Tibial artery (tissue), 4 donors: ENCODE measurements at regions not wholly inside any gene's neighbourhood (a gene's known extent, or its start where the extent isn't known, plus 50 kb on each side); places are given as distances from the start of the nearest gene placed in this dataset.

Experiments used
- DNase-seq, 2 donors: peaks; one replicate each; pipeline ENCODE4 v3.0.0-alpha.2; 2019
- H3K27ac ChIP-seq, 2 donors: fragments of 200-600 bp; sonication (generic) in 1 of 2; 1 replicate in 1 of 2; 2 replicates in 1 of 2; pipeline ENCODE4 v1.5.1; 2018 to 2019; ENCODE audit warnings: mild to moderate bottlenecking in 1 of 2
- H3K27me3 ChIP-seq, 2 donors: fragments of 200-600 bp; sonication (generic) in 1 of 2; one replicate each; pipeline versions ENCODE4 v1.5.1 to v1.6.0; 2016 to 2019
- H3K36me3 ChIP-seq, 3 donors: fragments of 200-600 bp; sonication (generic) in 2 of 3; one replicate each; pipeline ENCODE4 v1.5.1; 2016 to 2019; ENCODE audit warnings: mild to moderate bottlenecking in 2 of 3
- H3K4me1 ChIP-seq, 4 donors: fragments of 200-600 bp; sonication (generic) in 2 of 4; 1 replicate in 3 of 4; 2 replicates in 1 of 4; pipeline ENCODE4 v1.5.1; 2016 to 2019
- H3K4me3 ChIP-seq, 2 donors: fragments of 200-600 bp; sonication (generic) in 1 of 2; 1 replicate in 1 of 2; 2 replicates in 1 of 2; pipeline ENCODE4 v1.5.1; 2018 to 2019; ENCODE audit warnings: mild to moderate bottlenecking in 2 of 2
- H3K9me3 ChIP-seq, 3 donors: fragments of 200-600 bp; sonication (generic) in 1 of 3; one replicate each; pipeline ENCODE4 v1.5.1; 2016 to 2019
- CTCF ChIP-seq, 2 experiments: fragments of 200-600 bp in 1 of 2; fragments of 450-650 bp in 1 of 2; IDR thresholded peaks; one replicate each; pipeline ENCODE4 v1.5.1; 2017 to 2019; ENCODE audit warnings: antibody characterized with exemption in 2 of 2, mild to moderate bottlenecking in 1 of 2, moderate library complexity in 1 of 2
- intact Hi-C: fragments of 100-400 bp; cut with DNase I; formaldehyde crosslinking; loops from one replicate; pipeline ENCODE4 v1.15.0; 2023; ENCODE audit warnings: low total_unique reads

GRCh38 chr1:157284451-157284850 lies 146.3 kb upstream of the ETV3 start:
- intact Hi-C loops = no loop called here
- DNase-seq = no peak
- no peaks in the 10 kb centered on the region for H3K9me3 ChIP-seq
- H3K4me3 ChIP-seq = no peak overlapping the region
- no peaks in the 10 kb centered on the region for H3K4me1 ChIP-seq
- H3K27me3 ChIP-seq = no peaks in the 10 kb centered on the region
- no peak for TF ChIP-seq CTCF (IDR thresholded peaks at IDR 0.05)
- H3K27ac ChIP-seq = no peak overlapping the region
- no peaks in the 10 kb centered on the region for H3K36me3 ChIP-seq

GRCh38 chr1:157279802-157280140 lies 141.6 kb upstream of the ETV3 start:
- no peaks in the 10 kb centered on the region for H3K36me3 ChIP-seq
- intact Hi-C loops = no loop called here
- no peaks in the 10 kb centered on the region for H3K4me1 ChIP-seq
- TF ChIP-seq CTCF (IDR thresholded peaks at IDR 0.05) = no peak
- H3K27me3 ChIP-seq = peaks cover 0 to 10% of the 10 kb centered on the region in 2 donors
- DNase-seq = no peak
- H3K4me3 ChIP-seq = no peak overlapping the region
- no peak overlapping the region for H3K27ac ChIP-seq
- H3K9me3 ChIP-seq = no peaks in the 10 kb centered on the region

- Histone ChIP-seq H3K27me3 (peaks cover 0 to 10% of the 10 kb centered on the region in 2 donors), H3K27ac (no peak overlapping the region), H3K36me3 (no peaks in the 10 kb centered on the region), H3K9me3 (no peaks in the 10 kb centered on the region), H3K4me3 (no peak overlapping the region), H3K4me1 (no peaks in the 10 kb centered on the region)
- no peak for DNase-seq
- intact Hi-C loops = no loop called here
- no peak for TF ChIP-seq CTCF (IDR thresholded peaks at IDR 0.05)
These were observed 141.1 kb upstream of the ETV3 start for GRCh38 chr1:157279138-157279801.

GRCh38 chr1:157278383-157279137 lies 140.4 kb upstream of the ETV3 start:
- no peaks in the 10 kb centered on the region for H3K4me1 ChIP-seq
- H3K4me3 ChIP-seq = no peak overlapping the region
- no peaks in the 10 kb centered on the region for H3K36me3 ChIP-seq
- DNase-seq = no peak
- no peak for TF ChIP-seq CTCF (IDR thresholded peaks at IDR 0.05)
- no peak overlapping the region for H3K27ac ChIP-seq
- intact Hi-C loops = no loop called here
- H3K27me3 ChIP-seq = peaks cover 0 to 10% of the 10 kb centered on the region in 2 donors
- no peaks in the 10 kb centered on the region for H3K9me3 ChIP-seq

- no peaks in the 10 kb centered on the region for H3K36me3 ChIP-seq
- H3K27ac ChIP-seq = no peak overlapping the region
- H3K27me3 ChIP-seq = peaks cover 0 to 10% of the 10 kb centered on the region in 2 donors
- H3K4me3 ChIP-seq = no peak overlapping the region
- no peaks in the 10 kb centered on the region for H3K9me3 ChIP-seq
- intact Hi-C loops = no loop called here
- no peaks in the 10 kb centered on the region for H3K4me1 ChIP-seq
- no peak for DNase-seq
- TF ChIP-seq CTCF (IDR thresholded peaks at IDR 0.05) = no peak
These were observed 139.7 kb upstream of the ETV3 start for GRCh38 chr1:157277913-157278312.
